ENCODE measurements at regions not wholly inside any gene's neighbourhood (a gene's known extent, or its start where the extent isn't known, plus 50 kb on each side); places are given as distances from the start of the nearest gene placed in this dataset.

GRCh38 chr6:88477413-88477812, 311.3 kb upstream of the CNR1 start:
- no peak overlapping the region for H3K27ac ChIP-seq (ENCODE audit: low read depth)
- peaks cover 29% of the 10 kb centered on the region for H3K9me3 Mint-ChIP-seq
- no peak overlapping the region for H3K4me3 ChIP-seq
- no peak overlapping the region for H2AFZ ChIP-seq
- H3K36me3 Mint-ChIP-seq (ENCODE audit: low read depth), result peaks cover 15% of the 10 kb centered on the region
- peaks cover 10% of the 10 kb centered on the region for H3K4me1 Mint-ChIP-seq
- H3K27me3 ChIP-seq (ENCODE audit: insufficient read depth), result no peaks in the 10 kb centered on the region
- no peak overlapping the region for H3K27ac Mint-ChIP-seq
- H3K4me2 ChIP-seq, result no peak overlapping the region
- ATAC-seq, result no peak
- peaks cover 8% of the 10 kb centered on the region for H3K36me3 ChIP-seq (ENCODE audit: insufficient read depth)
- H3K79me2 ChIP-seq (replicated peaks; ENCODE audit: insufficient read depth), result no peaks in the 10 kb centered on the region
- DNase-seq (ENCODE audit: low spot score), result no peak
- no peak for TF ChIP-seq ZNF114 (CRISPR knock-in tag; IDR thresholded peaks at IDR 0.05)
- TF ChIP-seq EZH2phosphoT487 (IDR thresholded peaks at IDR 0.05; ENCODE audit: unreplicated experiment), result no peak
- no peak for TF ChIP-seq CTCF (conservative IDR thresholded peaks at IDR 0.05; ENCODE audit: low read depth in 2 of 2)
- no peak for TF ChIP-seq REST (IDR thresholded peaks at IDR 0.05; ENCODE audit: unreplicated experiment)
- no peak for TF ChIP-seq CREB1 (CRISPR knock-in tag; IDR thresholded peaks at IDR 0.05; ENCODE audit: low read depth)
- no peak for TF ChIP-seq EZH2 (IDR thresholded peaks at IDR 0.05; ENCODE audit: low read depth, unreplicated experiment)
- no peak for TF ChIP-seq JUNB (IDR thresholded peaks at IDR 0.05; ENCODE audit: unreplicated experiment)
- TF ChIP-seq NANOG (IDR thresholded peaks at IDR 0.05; ENCODE audit: borderline replicate concordance), result no peak
- TF ChIP-seq ZNF462 (CRISPR knock-in tag; IDR thresholded peaks at IDR 0.05), result no peak
- TF ChIP-seq ZNF331 (CRISPR knock-in tag; IDR thresholded peaks at IDR 0.05; ENCODE audit: low read depth), result no peak
- no peaks in the 10 kb centered on the region for H4K20me1 ChIP-seq (replicated peaks; ENCODE audit: insufficient read depth)
- H3K9me2 ChIP-seq (ENCODE audit: insufficient read depth), result no peaks in the 10 kb centered on the region
- peaks cover 3% of the 10 kb centered on the region for H3K27me3 Mint-ChIP-seq (ENCODE audit: insufficient read depth, low read depth, poor library complexity)
- no peak overlapping the region for H3K4me3 Mint-ChIP-seq
- no peaks in the 10 kb centered on the region for H3F3A ChIP-seq (replicated peaks; ENCODE audit: low read depth)
- H3K4me1 ChIP-seq (ENCODE audit: insufficient read depth), result no peaks in the 10 kb centered on the region
